H1 (cell line): ENCODE measurements at regions not wholly inside any gene's neighbourhood (a gene's known extent, or its start where the extent isn't known, plus 50 kb on each side); places are given as distances from the start of the nearest gene placed in this dataset.

ENCODE experiments used
- CTCF ChIA-PET: fragments of 300-600 bp; sonication (Branson Sonifier 250); formaldehyde crosslinking; loops from one replicate; lab custom pipeline; 2021; ENCODE audit not compliant: partially characterized antibody; lab: Charles Lee
- POLR2A ChIA-PET: fragments of 300-600 bp; sonication (Branson Sonifier 250); formaldehyde crosslinking; loops from one replicate; lab custom pipeline; 2021; ENCODE audit warnings: inconsistent platforms; ENCODE audit not compliant: partially characterized antibody; lab: Charles Lee
- DNase-seq, 2 experiments: peaks; one replicate each; pipeline versions ENCODE4 v3.0.0 to v3.0.0-alpha.2; 2010 to 2022; ENCODE audit warnings: low spot score in 2 of 2, low read depth in 1 of 2, mixed read lengths in 1 of 2
- FAIRE-seq: peaks from 2 replicates; lab custom pipeline; 2011; peaks lifted over from hg19 to GRCh38; lab: Jason Lieb, UNC
- H2AFZ ChIP-seq: 2 replicates; pipeline ENCODE4 v1.8.1; 2012; ENCODE audit warnings: low read length, inconsistent platforms
- H2AK5ac ChIP-seq: 2 replicates; pipeline ENCODE4 v1.6.1; 2013; ENCODE audit warnings: low read depth, low read length
- H2BK120ac ChIP-seq: replicated peaks from 2 replicates; pipeline ENCODE3; 2013; ENCODE audit warnings: low read depth, low read length, inconsistent platforms
- H2BK12ac ChIP-seq: 2 replicates; pipeline ENCODE4 v1.6.1; 2013; ENCODE audit warnings: low read depth, low read length
- H2BK15ac ChIP-seq: 2 replicates; pipeline ENCODE4 v1.6.1; 2013; ENCODE audit warnings: low read length
- H2BK20ac ChIP-seq: 2 replicates; pipeline ENCODE4 v1.6.1; 2013; ENCODE audit warnings: low read length
- H2BK5ac ChIP-seq: 2 replicates; pipeline ENCODE4 v1.6.1; 2013; ENCODE audit warnings: low read depth, low read length
- H3K14ac ChIP-seq: 2 replicates; pipeline ENCODE4 v1.6.1; 2013; ENCODE audit warnings: inconsistent platforms; ENCODE audit not compliant: insufficient read length
- H3K18ac ChIP-seq: 2 replicates; pipeline ENCODE4 v1.6.1; 2013; ENCODE audit warnings: low read length; ENCODE audit errors: extremely low read depth
- H3K23ac ChIP-seq: 2 replicates; pipeline ENCODE4 v1.6.1; 2013; ENCODE audit warnings: inconsistent platforms; ENCODE audit not compliant: insufficient read length
- H3K23me2 ChIP-seq: 2 replicates; pipeline ENCODE4 v1.6.1; 2013; ENCODE audit warnings: low read depth, low read length
- H3K27ac ChIP-seq: 2 replicates; pipeline ENCODE4 v1.6.1; 2011; ENCODE audit warnings: low read depth, low read length, inconsistent platforms
- H3K27me3 ChIP-seq, 4 experiments: replicated peaks in 1 of 4; 1 replicate in 1 of 4; 2 replicates in 3 of 4; pipeline versions ENCODE4 v1.6.1 to v1.8.1; 2011 to 2013; ENCODE audit warnings: low read length in 3 of 4, mild to moderate bottlenecking in 3 of 4, inconsistent platforms in 2 of 4, mixed read lengths in 2 of 4, moderate library complexity in 1 of 4; ENCODE audit not compliant: control insufficient read depth in 3 of 4, insufficient read depth in 3 of 4; ENCODE audit errors: extremely low read depth in 1 of 4
- H3K36me3 ChIP-seq, 4 experiments: 2 replicates each; pipeline versions ENCODE4 v1.6.1 to v1.8.1; 2011 to 2013; ENCODE audit warnings: mild to moderate bottlenecking in 4 of 4, low read length in 3 of 4, moderate library complexity in 2 of 4, control low read depth in 1 of 4, inconsistent platforms in 1 of 4; ENCODE audit not compliant: insufficient read depth in 4 of 4, control insufficient read depth in 2 of 4
- H3K4ac ChIP-seq: replicated peaks from 2 replicates; pipeline ENCODE3; 2013; ENCODE audit warnings: low read length, low read depth, mixed read lengths, inconsistent platforms; ENCODE audit not compliant: insufficient read length
- H3K4me1 ChIP-seq, 4 experiments: replicated peaks in 1 of 4; 1 replicate in 1 of 4; 2 replicates in 3 of 4; pipeline versions ENCODE4 v1.6.1 to v1.8.1; 2011 to 2013; ENCODE audit warnings: low read length in 3 of 4, inconsistent platforms in 2 of 4, mixed read lengths in 1 of 4; ENCODE audit not compliant: insufficient read depth in 4 of 4, control insufficient read depth in 3 of 4
- H3K4me2 ChIP-seq, 2 experiments: 2 replicates each; pipeline versions ENCODE4 v1.6.1 to v1.8.1; 2011 to 2013; ENCODE audit warnings: low read depth in 2 of 2, low read length in 2 of 2, control low read depth in 1 of 2, inconsistent platforms in 1 of 2, mild to moderate bottlenecking in 1 of 2; ENCODE audit not compliant: insufficient read depth in 1 of 2
- H3K4me3 ChIP-seq, 4 experiments: fragments of 200-600, 300-600 bp in 1 of 4; sonication (generic), shearing (Covaris generic), sonication (Bioruptor Twin) in 1 of 4; 2 replicates each; pipeline versions ENCODE4 v1.5.1 to v1.8.1; 2011 to 2016; ENCODE audit warnings: low read length in 4 of 4, low read depth in 3 of 4, control low read depth in 2 of 4, inconsistent platforms in 2 of 4, mild to moderate bottlenecking in 2 of 4, mixed read lengths in 1 of 4, moderate library complexity in 1 of 4; ENCODE audit not compliant: insufficient read depth in 2 of 4; ENCODE audit errors: extremely low read depth in 1 of 4
- H3K56ac ChIP-seq: replicated peaks from 2 replicates; pipeline ENCODE3; 2013; ENCODE audit warnings: low read depth, mild to moderate bottlenecking, mixed read lengths, low read length, inconsistent platforms; ENCODE audit not compliant: insufficient read length
- H3K79me1 ChIP-seq: 2 replicates; pipeline ENCODE4 v1.6.1; 2013; ENCODE audit warnings: low read depth, low read length, control low read depth
- H3K79me2 ChIP-seq, 2 experiments: 2 replicates each; pipeline versions ENCODE4 v1.6.1 to v1.8.1; 2012 to 2013; ENCODE audit warnings: low read length in 2 of 2, mild to moderate bottlenecking in 2 of 2, inconsistent platforms in 1 of 2; ENCODE audit not compliant: insufficient read depth in 2 of 2, control insufficient read depth in 1 of 2
- H3K9ac ChIP-seq, 4 experiments: replicated peaks in 1 of 4; 1 replicate in 1 of 4; 2 replicates in 3 of 4; pipeline versions ENCODE4 v1.6.1 to v1.8.1; 2011 to 2013; ENCODE audit warnings: low read depth in 3 of 4, low read length in 3 of 4, control low read depth in 2 of 4, mild to moderate bottlenecking in 2 of 4, moderate library complexity in 2 of 4, inconsistent platforms in 1 of 4; ENCODE audit errors: extremely low read depth in 1 of 4
- H3K9me3 ChIP-seq, 2 experiments: 2 replicates each; pipeline versions ENCODE4 v1.6.1 to v1.8.1; 2012 to 2013; ENCODE audit warnings: mild to moderate bottlenecking in 2 of 2, moderate library complexity in 2 of 2, control low read depth in 1 of 2, inconsistent platforms in 1 of 2, low read depth in 1 of 2, low read length in 1 of 2, mixed read lengths in 1 of 2; ENCODE audit not compliant: insufficient read depth in 2 of 2
- H4K20me1 ChIP-seq, 2 experiments: replicated peaks in 1 of 2; 2 replicates each; pipeline versions ENCODE3 to v1.8.1; 2011 to 2013; ENCODE audit warnings: inconsistent platforms in 2 of 2, low read length in 2 of 2, mild to moderate bottlenecking in 1 of 2; ENCODE audit not compliant: insufficient read depth in 2 of 2, control insufficient read depth in 1 of 2
- H4K5ac ChIP-seq: 2 replicates; pipeline ENCODE4 v1.6.1; 2013; ENCODE audit warnings: low read length, low read depth, mixed read lengths, inconsistent platforms; ENCODE audit not compliant: insufficient read length
- H4K8ac ChIP-seq: 2 replicates; pipeline ENCODE4 v1.8.0; 2013; ENCODE audit warnings: mild to moderate bottlenecking, moderate library complexity, low read length, inconsistent platforms; ENCODE audit not compliant: insufficient read depth; ENCODE audit errors: extremely low read depth
- H4K91ac ChIP-seq: replicated peaks from 2 replicates; pipeline ENCODE3; 2013; ENCODE audit warnings: low read length, mixed read lengths, inconsistent platforms; ENCODE audit not compliant: insufficient read length
- CBX5 ChIP-seq: fragments of 300-800, 300-1000 bp; sonication (generic); IDR thresholded peaks from 2 replicates; pipeline ENCODE4 v1.7.1; 2016; ENCODE audit warnings: antibody characterized with exemption, low read length, low read depth
- WGBS, 2 experiments: shearing (Covaris generic) in 1 of 2; methylation state at CpG; one replicate each; pipeline versions ENCODE4 v1.1.6 to v1.1.7; 2013 to 2015; ENCODE audit warnings: low lambda C conversion rate in 2 of 2, mixed read lengths in 2 of 2, inconsistent platforms in 1 of 2, low coverage in 1 of 2, missing lambda C conversion rate in 1 of 2; ENCODE audit not compliant: insufficient replicate concordance in 2 of 2, insufficient coverage in 1 of 2, insufficient read length in 1 of 2; ENCODE audit errors: extremely low coverage in 1 of 2, missing lambda C conversion rate in 1 of 2; 5-methylcytosine and 5-hydroxymethylcytosine counted together

DNA sequence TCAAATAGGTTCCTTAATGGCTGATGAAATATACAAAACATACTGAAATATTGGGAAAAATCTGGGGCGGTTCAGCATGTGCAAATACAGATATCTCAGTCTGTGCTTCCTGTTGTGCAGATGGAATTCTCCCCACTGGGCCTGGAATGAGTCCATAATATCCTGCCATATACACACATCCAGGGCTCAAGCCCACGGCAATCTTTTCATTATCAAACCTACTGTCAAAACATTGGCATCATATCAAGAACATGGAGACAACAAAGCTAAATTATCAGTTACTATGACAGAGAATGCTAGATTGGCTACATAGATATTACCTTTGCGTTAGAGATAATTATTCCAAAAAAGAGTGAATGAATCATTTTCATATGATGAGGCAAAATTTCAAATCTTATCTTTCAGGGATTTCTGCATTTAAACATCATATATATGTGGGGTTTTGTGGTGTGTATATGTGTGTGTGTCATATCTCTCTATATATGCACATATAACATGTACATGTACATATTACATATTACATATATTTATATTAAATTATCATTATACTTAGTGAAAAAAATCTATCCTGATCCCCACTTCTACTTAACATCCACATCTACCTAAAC lies 713.3 kb downstream of the GBE1 start:
- Histone ChIP-seq H2BK120ac (no peak overlapping the region), H3K18ac (no peak overlapping the region), H3K4me2 (no peak overlapping the region), H3K79me2 (no peaks in the 10 kb centered on the region), H3K36me3 (no peaks in the 10 kb centered on the region), H2AFZ (no peak overlapping the region), H3K9ac (no peak overlapping the region), H2BK15ac (no peak overlapping the region), H3K79me1 (no peaks in the 10 kb centered on the region), H3K23me2 (no peaks in the 10 kb centered on the region; the same call in 1 of the 2 replicates), H2BK5ac (no peak overlapping the region), H3K9me3 (no peaks in the 10 kb centered on the region), H4K8ac (no peak overlapping the region), H4K5ac (no peak overlapping the region), H2BK20ac (no peak overlapping the region), H3K23ac (no peak overlapping the region), H3K27me3 (no peaks in the 10 kb centered on the region), H3K4ac (no peak overlapping the region), H2BK12ac (no peak overlapping the region), H3K27ac (no peak overlapping the region), H3K14ac (no peak overlapping the region), H3K4me3 (no peak overlapping the region), H4K20me1 (no peaks in the 10 kb centered on the region), H3K56ac (no peak overlapping the region), H4K91ac (no peak overlapping the region), H3K4me1 (no peaks in the 10 kb centered on the region), H2AK5ac (no peak overlapping the region)
- no peak for TF ChIP-seq CBX5
- ChIA-PET POLR2A (no interaction called here), CTCF (no interaction called here)
- no peak for DNase-seq
- 90% methylated on average over 3 of the region's 3 CpGs; no CpG with 5 or more reads in 1 of the 2 experiments for whole genome bisulfite sequencing, 2 experiments
- FAIRE-seq, result no peak
